Liver (tissue), 8 donors: ENCODE measurements at regions not wholly inside any gene's neighbourhood (a gene's known extent, or its start where the extent isn't known, plus 50 kb on each side); places are given as distances from the start of the nearest gene placed in this dataset.

ENCODE experiments used
- DNase-seq: peaks from one replicate; pipeline ENCODE4 v3.0.0-alpha.2; 2017; ENCODE audit warnings: low spot score
- H3K27ac ChIP-seq, 2 donors: one replicate each; pipeline ENCODE4 v1.7.0; 2013; ENCODE audit warnings: inconsistent platforms in 2 of 2, low read length in 2 of 2, control low read depth in 1 of 2, low read depth in 1 of 2, mild to moderate bottlenecking in 1 of 2
- H3K27me3 ChIP-seq, 4 donors: one replicate each; pipeline versions ENCODE4 v1.6.1 to v1.7.0; 2013; ENCODE audit warnings: low read length in 3 of 4, inconsistent platforms in 1 of 4, mild to moderate bottlenecking in 1 of 4, moderate library complexity in 1 of 4; ENCODE audit not compliant: control insufficient read depth in 4 of 4, insufficient read depth in 4 of 4
- H3K36me3 ChIP-seq, 4 donors: one replicate each; pipeline versions ENCODE4 v1.6.1 to v1.7.0; 2013; ENCODE audit warnings: low read length in 3 of 4, mild to moderate bottlenecking in 3 of 4, low read depth in 1 of 4, moderate library complexity in 1 of 4; ENCODE audit not compliant: control insufficient read depth in 4 of 4, insufficient read depth in 3 of 4
- H3K4me1 ChIP-seq, 4 donors: one replicate each; pipeline versions ENCODE4 v1.6.1 to v1.7.0; 2013; ENCODE audit warnings: low read length in 3 of 4, mild to moderate bottlenecking in 3 of 4, moderate library complexity in 1 of 4; ENCODE audit not compliant: control insufficient read depth in 4 of 4, insufficient read depth in 4 of 4
- H3K4me3 ChIP-seq, 3 donors: one replicate each; pipeline versions ENCODE4 v1.6.1 to v1.7.0; 2013; ENCODE audit warnings: low read length in 3 of 3, control low read depth in 1 of 3, low read depth in 1 of 3, mild to moderate bottlenecking in 1 of 3
- H3K9ac ChIP-seq, 2 donors: one replicate each; pipeline ENCODE4 v1.7.0; 2013; ENCODE audit warnings: low read length in 2 of 2, mild to moderate bottlenecking in 2 of 2, moderate library complexity in 2 of 2, control low read depth in 1 of 2, low read depth in 1 of 2
- H3K9me3 ChIP-seq, 4 donors: one replicate each; pipeline versions ENCODE4 v1.6.1 to v1.7.0; 2013; ENCODE audit warnings: low read length in 3 of 4; ENCODE audit not compliant: control insufficient read depth in 4 of 4
- EGR1 ChIP-seq, 2 donors: IDR thresholded peaks; 2 replicates each; pipeline ENCODE4 v1.6.1; 2016 to 2018; ENCODE audit warnings: antibody characterized with exemption in 2 of 2, low read depth in 2 of 2
- FOXA1 ChIP-seq: IDR thresholded peaks from 2 replicates; pipeline ENCODE4 v1.6.1; 2016; ENCODE audit warnings: antibody characterized with exemption
- FOXA2 ChIP-seq: IDR thresholded peaks from 2 replicates; pipeline ENCODE4 v1.6.1; 2016; ENCODE audit warnings: antibody characterized with exemption
- GABPA ChIP-seq, 2 donors: IDR thresholded peaks in 1 of 2; conservative IDR thresholded peaks in 1 of 2; 2 replicates each; pipeline ENCODE4 v1.6.1; 2016; ENCODE audit warnings: antibody characterized with exemption in 2 of 2, mild to moderate bottlenecking in 1 of 2, moderate library complexity in 1 of 2
- HNF4A ChIP-seq, 2 donors: conservative IDR thresholded peaks; 2 replicates each; pipeline ENCODE4 v1.6.1; 2016; ENCODE audit warnings: antibody characterized with exemption in 2 of 2, mild to moderate bottlenecking in 2 of 2
- HNF4G ChIP-seq: IDR thresholded peaks from 2 replicates; pipeline ENCODE4 v1.6.1; 2016; ENCODE audit warnings: antibody characterized with exemption
- JUND ChIP-seq, 2 donors: IDR thresholded peaks; 2 replicates each; pipeline ENCODE4 v1.6.1; 2016; ENCODE audit warnings: antibody characterized with exemption in 2 of 2
- NR2F2 ChIP-seq: IDR thresholded peaks from 2 replicates; pipeline ENCODE4 v1.6.1; 2016; ENCODE audit warnings: antibody characterized with exemption
- SP1 ChIP-seq: IDR thresholded peaks from 2 replicates; pipeline ENCODE4 v1.6.1; 2018; ENCODE audit warnings: antibody characterized with exemption, mild to moderate bottlenecking
- TAF1 ChIP-seq: conservative IDR thresholded peaks from 2 replicates; pipeline ENCODE4 v1.6.1; 2016; ENCODE audit warnings: antibody characterized with exemption, mild to moderate bottlenecking
- YY1 ChIP-seq: IDR thresholded peaks from 2 replicates; pipeline ENCODE4 v1.6.1; 2016; ENCODE audit warnings: antibody characterized with exemption, mild to moderate bottlenecking
- WGBS: extraction: QIAGEN DNeasy Blood & Tissue Kit; methylation state at CpG from one replicate; pipeline ENCODE4 v1.1.7; 2013; 5-methylcytosine and 5-hydroxymethylcytosine counted together
- TF ChIP-seq, protein P1 (sequence below): IDR thresholded peaks from 2 replicates; pipeline ENCODE4 v1.6.1; 2016; ENCODE audit warnings: antibody characterized with exemption
- TF ChIP-seq, protein P2 (sequence below): IDR thresholded peaks from 2 replicates; pipeline ENCODE4 v1.6.1; 2016; ENCODE audit warnings: antibody characterized with exemption
- TF ChIP-seq, protein P3 (sequence below): fragments of 150-350 bp; IDR thresholded peaks from 2 replicates; pipeline ENCODE4 v1.5.1; 2017; ENCODE audit warnings: improper control_type of control experiment, low read depth, low read length; ENCODE audit not compliant: missing input control
- TF ChIP-seq, protein P4 (sequence below): IDR thresholded peaks from 2 replicates; pipeline ENCODE4 v1.6.1; 2016; ENCODE audit warnings: antibody characterized with exemption
- donor health status: healthy.
- donor health status: healthy.
- donor health status: healthy.
- donor health status: healthy.
- donor health status: healthy.

DNA sequence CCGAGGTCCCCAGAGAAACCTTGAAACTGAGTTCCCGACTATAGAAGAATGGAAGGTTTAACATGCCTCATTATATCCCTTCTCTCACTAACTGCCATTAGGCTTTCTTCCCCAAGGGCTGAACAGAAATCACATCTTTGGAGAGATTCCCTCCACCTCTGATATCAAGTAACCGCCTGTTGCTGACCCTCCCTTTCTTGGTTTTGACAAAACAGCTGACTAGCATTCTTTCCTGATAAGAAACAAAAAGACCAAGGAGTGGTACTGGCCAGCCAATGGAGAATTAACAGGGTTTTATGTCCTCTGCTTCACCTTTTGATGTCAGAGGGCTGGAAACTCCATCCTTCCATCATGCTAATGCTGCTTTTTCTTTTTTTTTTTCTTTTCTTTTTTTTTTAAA, 176.6 kb upstream of the ADGRB3 start:
- Histone ChIP-seq H3K4me3 (no peak overlapping the region), H3K9me3 (peaks cover 0 to 6% (median 1%) of the 10 kb centered on the region in 4 donors), H3K9ac (no peak overlapping the region), H3K27me3 (peaks cover 0 to 3% (median 0%) of the 10 kb centered on the region in 4 donors), H3K4me1 (no peaks in the 10 kb centered on the region), H3K36me3 (no peaks in the 10 kb centered on the region), H3K27ac (no peak overlapping the region)
- 76% methylated on average over 3 of the region's 3 CpGs for WGBS
- no peak for DNase-seq
- TF ChIP-seq EGR1 (IDR thresholded peaks at IDR 0.05; ENCODE audit: low read depth in 2 of 2) (no peak), YY1 (no peak), GABPA (IDR thresholded peaks at IDR 0.05 in 1 of 2, conservative IDR thresholded peaks at IDR 0.05 in 1 of 2) (no peak), FOXA1 (no peak), FOXA2 (no peak), JUND (IDR thresholded peaks at IDR 0.05) (no peak)
- TF ChIP-seq, protein P1, sequence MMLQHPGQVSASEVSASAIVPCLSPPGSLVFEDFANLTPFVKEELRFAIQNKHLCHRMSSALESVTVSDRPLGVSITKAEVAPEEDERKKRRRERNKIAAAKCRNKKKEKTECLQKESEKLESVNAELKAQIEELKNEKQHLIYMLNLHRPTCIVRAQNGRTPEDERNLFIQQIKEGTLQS: no peak
- TF ChIP-seq, protein P2, sequence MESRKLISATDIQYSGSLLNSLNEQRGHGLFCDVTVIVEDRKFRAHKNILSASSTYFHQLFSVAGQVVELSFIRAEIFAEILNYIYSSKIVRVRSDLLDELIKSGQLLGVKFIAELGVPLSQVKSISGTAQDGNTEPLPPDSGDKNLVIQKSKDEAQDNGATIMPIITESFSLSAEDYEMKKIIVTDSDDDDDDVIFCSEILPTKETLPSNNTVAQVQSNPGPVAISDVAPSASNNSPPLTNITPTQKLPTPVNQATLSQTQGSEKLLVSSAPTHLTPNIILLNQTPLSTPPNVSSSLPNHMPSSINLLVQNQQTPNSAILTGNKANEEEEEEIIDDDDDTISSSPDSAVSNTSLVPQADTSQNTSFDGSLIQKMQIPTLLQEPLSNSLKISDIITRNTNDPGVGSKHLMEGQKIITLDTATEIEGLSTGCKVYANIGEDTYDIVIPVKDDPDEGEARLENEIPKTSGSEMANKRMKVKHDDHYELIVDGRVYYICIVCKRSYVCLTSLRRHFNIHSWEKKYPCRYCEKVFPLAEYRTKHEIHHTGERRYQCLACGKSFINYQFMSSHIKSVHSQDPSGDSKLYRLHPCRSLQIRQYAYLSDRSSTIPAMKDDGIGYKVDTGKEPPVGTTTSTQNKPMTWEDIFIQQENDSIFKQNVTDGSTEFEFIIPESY: no peak
- TF ChIP-seq, protein P3, sequence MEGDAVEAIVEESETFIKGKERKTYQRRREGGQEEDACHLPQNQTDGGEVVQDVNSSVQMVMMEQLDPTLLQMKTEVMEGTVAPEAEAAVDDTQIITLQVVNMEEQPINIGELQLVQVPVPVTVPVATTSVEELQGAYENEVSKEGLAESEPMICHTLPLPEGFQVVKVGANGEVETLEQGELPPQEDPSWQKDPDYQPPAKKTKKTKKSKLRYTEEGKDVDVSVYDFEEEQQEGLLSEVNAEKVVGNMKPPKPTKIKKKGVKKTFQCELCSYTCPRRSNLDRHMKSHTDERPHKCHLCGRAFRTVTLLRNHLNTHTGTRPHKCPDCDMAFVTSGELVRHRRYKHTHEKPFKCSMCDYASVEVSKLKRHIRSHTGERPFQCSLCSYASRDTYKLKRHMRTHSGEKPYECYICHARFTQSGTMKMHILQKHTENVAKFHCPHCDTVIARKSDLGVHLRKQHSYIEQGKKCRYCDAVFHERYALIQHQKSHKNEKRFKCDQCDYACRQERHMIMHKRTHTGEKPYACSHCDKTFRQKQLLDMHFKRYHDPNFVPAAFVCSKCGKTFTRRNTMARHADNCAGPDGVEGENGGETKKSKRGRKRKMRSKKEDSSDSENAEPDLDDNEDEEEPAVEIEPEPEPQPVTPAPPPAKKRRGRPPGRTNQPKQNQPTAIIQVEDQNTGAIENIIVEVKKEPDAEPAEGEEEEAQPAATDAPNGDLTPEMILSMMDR: no peak

DNA sequence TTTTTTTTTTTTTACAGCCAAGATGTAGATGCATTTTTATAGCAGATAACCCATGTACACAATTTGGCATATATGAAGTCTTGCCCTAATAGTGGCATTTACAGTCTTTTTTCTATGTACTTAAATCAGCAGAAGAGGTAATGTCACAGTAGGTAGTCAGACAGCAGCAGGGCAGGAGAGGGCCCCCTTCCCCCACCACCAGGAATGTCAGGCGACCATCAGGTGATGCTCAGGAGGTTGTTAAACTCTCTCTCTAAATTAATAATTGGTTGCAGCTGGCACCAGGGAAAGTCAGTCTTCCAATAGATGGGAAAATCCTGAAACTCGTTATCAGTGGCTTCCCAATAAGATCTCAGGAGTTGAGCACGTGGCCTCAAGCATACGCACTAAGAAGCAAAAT, 188.0 kb upstream of the ADGRB3 start:
- WGBS: 59% methylated on average over 4 of the region's 4 CpGs
- Histone ChIP-seq H3K4me1 (no peaks in the 10 kb centered on the region), H3K36me3 (no peaks in the 10 kb centered on the region), H3K9me3 (no peaks in the 10 kb centered on the region), H3K4me3 (no peak overlapping the region), H3K27ac (no peak overlapping the region), H3K9ac (no peak overlapping the region), H3K27me3 (no peaks in the 10 kb centered on the region)
- TF ChIP-seq NR2F2: no peak
- no peak for TF ChIP-seq TAF1
- TF ChIP-seq GABPA (IDR thresholded peaks at IDR 0.05 in 1 of 2, conservative IDR thresholded peaks at IDR 0.05 in 1 of 2): no peak
- no peak for TF ChIP-seq HNF4A (conservative IDR thresholded peaks at IDR 0.05)
- TF ChIP-seq FOXA1: no peak
- no peak for DNase-seq

DNA sequence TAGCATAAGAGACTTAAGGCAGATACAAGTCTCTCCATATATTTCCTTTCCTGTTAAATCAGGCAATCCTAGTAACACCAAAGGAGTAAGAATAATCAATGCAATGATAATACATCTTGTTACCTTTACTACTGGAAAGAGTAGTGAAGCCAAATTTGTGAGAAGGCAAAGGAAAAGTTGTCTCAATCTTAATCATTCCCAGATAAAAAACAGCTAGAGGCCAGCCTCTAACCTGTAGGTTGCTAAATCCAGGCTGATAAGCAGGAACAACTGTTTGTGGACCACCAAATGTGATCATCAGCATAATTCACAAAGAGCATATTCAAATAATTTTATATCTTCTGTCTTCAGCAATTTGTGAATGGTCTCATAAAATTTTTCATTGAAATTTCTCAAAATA, 189.2 kb upstream of the ADGRB3 start:
- TF ChIP-seq SP1 (no peak), EGR1 (IDR thresholded peaks at IDR 0.05; ENCODE audit: low read depth in 2 of 2) (no peak), HNF4G (no peak), FOXA1 (no peak), FOXA2 (no peak), NR2F2 (no peak)
- TF ChIP-seq, protein P4, sequence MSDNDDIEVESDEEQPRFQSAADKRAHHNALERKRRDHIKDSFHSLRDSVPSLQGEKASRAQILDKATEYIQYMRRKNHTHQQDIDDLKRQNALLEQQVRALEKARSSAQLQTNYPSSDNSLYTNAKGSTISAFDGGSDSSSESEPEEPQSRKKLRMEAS: no peak
- Histone ChIP-seq H3K4me1 (no peaks in the 10 kb centered on the region), H3K4me3 (no peak overlapping the region), H3K9me3 (no peaks in the 10 kb centered on the region), H3K27ac (no peak overlapping the region), H3K27me3 (no peaks in the 10 kb centered on the region), H3K9ac (no peak overlapping the region), H3K36me3 (no peaks in the 10 kb centered on the region)
- no peak for DNase-seq
